Left ventricle myocardium inferior (tissue), 1 donor: ENCODE measurements at regions not wholly inside any gene's neighbourhood (a gene's known extent, or its start where the extent isn't known, plus 50 kb on each side); places are given as distances from the start of the nearest gene placed in this dataset.

Experiments
- DNase-seq: peaks from one replicate; pipeline ENCODE4 v3.0.0-alpha.2; 2020
- H3K27ac ChIP-seq: fragments of 200-600 bp; replicated peaks from 2 replicates; pipeline ENCODE4 v1.8.0; 2021
- H3K27me3 ChIP-seq: fragments of 200-600 bp; 2 replicates; pipeline ENCODE4 v1.8.0; 2021; ENCODE audit warnings: low read depth
- H3K36me3 ChIP-seq: fragments of 200-600 bp; 2 replicates; pipeline ENCODE4 v1.8.0; 2021
- H3K4me1 ChIP-seq: fragments of 200-600 bp; 2 replicates; pipeline ENCODE4 v1.8.0; 2021
- H3K4me3 ChIP-seq: fragments of 200-600 bp; 2 replicates; pipeline ENCODE4 v1.8.0; 2021; ENCODE audit warnings: mild to moderate bottlenecking, moderate library complexity
- H3K9me3 ChIP-seq: fragments of 200-600 bp; replicated peaks from 2 replicates; pipeline ENCODE4 v1.8.0; 2021
- intact Hi-C: fragments of 100-400 bp; cut with micrococcal nuclease; formaldehyde crosslinking; loops from one replicate; pipeline ENCODE4 v1.11.0; 2022
- TF ChIP-seq, protein P1 (sequence below): fragments of 200-600 bp; IDR thresholded peaks from 2 replicates; pipeline ENCODE4 v1.8.0; 2021; ENCODE audit warnings: antibody characterized with exemption, mild to moderate bottlenecking, borderline replicate concordance
- donor health status: DM: no; HTN: yes; CAD: no; lungs with severe emphysema.

DNA sequence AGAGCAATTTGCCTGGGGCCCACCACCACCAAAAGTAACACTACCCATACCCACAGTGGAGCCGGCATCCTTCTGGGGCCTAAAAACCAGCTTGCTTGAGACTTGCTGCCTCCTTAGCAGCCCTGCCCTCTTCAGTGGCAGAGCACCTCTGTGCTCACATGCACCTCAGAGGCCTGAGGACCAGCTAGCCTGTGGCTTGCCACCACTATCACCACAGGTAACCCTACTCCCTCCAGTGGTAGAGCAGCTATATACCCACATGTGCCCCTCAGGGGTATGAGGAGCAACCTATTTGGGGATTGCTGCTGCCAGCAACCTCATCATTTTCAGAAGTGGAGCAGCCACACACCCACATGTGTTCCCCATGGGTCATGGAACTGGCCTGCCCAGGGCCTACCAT, 111.4 kb upstream of the SPRY2 start:
- H3K4me1 ChIP-seq: peaks cover 43% of the 10 kb centered on the region
- H3K36me3 ChIP-seq: no peaks in the 10 kb centered on the region
- no peak overlapping the region for H3K4me3 ChIP-seq
- H3K27ac ChIP-seq: no peak overlapping the region
- TF ChIP-seq, protein P1, sequence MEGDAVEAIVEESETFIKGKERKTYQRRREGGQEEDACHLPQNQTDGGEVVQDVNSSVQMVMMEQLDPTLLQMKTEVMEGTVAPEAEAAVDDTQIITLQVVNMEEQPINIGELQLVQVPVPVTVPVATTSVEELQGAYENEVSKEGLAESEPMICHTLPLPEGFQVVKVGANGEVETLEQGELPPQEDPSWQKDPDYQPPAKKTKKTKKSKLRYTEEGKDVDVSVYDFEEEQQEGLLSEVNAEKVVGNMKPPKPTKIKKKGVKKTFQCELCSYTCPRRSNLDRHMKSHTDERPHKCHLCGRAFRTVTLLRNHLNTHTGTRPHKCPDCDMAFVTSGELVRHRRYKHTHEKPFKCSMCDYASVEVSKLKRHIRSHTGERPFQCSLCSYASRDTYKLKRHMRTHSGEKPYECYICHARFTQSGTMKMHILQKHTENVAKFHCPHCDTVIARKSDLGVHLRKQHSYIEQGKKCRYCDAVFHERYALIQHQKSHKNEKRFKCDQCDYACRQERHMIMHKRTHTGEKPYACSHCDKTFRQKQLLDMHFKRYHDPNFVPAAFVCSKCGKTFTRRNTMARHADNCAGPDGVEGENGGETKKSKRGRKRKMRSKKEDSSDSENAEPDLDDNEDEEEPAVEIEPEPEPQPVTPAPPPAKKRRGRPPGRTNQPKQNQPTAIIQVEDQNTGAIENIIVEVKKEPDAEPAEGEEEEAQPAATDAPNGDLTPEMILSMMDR: no peak
- H3K27me3 ChIP-seq: no peaks in the 10 kb centered on the region
- intact Hi-C loops: no loop called here
- H3K9me3 ChIP-seq: no peaks in the 10 kb centered on the region
- DNase-seq: no peak

DNA sequence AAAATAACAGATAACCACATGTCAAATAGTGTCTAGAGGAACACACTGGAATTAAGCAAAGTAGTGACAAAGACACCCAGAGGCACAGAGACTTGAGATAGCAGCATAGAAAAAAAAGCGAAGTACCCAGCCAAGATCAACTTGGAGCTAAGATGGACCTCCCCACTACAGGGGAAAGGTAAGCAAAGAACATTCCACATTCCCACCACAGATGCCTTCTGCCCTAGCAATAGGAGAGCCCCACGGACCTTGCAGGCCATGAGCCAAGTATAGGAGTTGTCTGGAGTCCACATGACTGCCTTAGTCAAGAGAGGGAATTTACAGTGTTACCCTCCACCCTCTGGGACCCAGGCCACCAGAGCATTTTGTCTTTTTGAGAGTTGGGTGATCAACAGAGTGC, 110.7 kb upstream of the SPRY2 start:
- Histone ChIP-seq H3K27me3 (no peaks in the 10 kb centered on the region), H3K4me1 (peaks cover 43% of the 10 kb centered on the region), H3K27ac (no peak overlapping the region), H3K36me3 (no peaks in the 10 kb centered on the region), H3K9me3 (no peaks in the 10 kb centered on the region), H3K4me3 (no peak overlapping the region)
- intact Hi-C loops: no loop called here
- TF ChIP-seq, protein P1: no peak
- DNase-seq: no peak

DNA sequence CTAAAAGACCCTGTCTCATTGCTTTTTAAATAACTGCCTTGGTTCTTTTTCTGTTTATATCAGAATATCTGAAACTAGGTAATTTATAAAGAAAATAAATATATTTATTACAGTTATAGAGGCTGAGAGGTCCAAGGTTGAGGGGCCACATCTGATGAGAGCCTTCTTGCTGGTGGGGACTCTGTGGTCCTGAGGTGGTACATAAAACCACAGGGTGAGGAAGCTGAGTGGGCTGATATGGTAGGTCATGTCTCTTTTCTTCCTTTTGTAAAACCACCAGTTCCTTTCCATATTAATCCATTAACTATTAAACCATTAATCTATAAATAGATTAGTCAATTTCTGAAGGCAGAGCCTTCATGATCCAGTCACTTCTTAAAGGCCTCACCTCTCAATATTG, 109.5 kb upstream of the SPRY2 start:
- peaks cover 43% of the 10 kb centered on the region for H3K4me1 ChIP-seq
- H3K27me3 ChIP-seq: no peaks in the 10 kb centered on the region
- H3K4me3 ChIP-seq: no peak overlapping the region
- intact Hi-C loops: no loop called here
- TF ChIP-seq, protein P1: no peak
- no peaks in the 10 kb centered on the region for H3K36me3 ChIP-seq
- H3K9me3 ChIP-seq: no peaks in the 10 kb centered on the region
- H3K27ac ChIP-seq: peak overlapping the region; percentile 14
- DNase-seq: no peak

DNA sequence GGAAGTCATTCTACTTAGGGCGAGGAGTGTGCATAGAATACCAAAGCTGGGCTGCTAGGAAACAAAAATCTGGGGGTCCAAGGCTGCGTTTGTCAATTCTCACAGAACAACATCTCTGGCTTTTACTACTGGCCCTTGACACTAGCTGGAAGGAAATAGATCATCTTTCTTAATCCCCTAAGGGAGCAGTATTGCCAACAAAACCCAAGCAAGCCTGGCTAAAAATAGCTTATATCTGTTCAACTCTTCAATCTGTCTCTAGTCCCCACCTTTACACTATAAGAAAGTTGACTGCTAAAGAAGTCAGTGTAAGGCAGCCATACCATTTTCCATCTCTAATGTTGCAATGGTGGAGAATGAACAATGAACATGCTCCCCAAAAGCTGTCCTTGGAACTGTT, 107.8 kb upstream of the SPRY2 start:
- H3K36me3 ChIP-seq: no peaks in the 10 kb centered on the region
- TF ChIP-seq, protein P1: no peak
- no peaks in the 10 kb centered on the region for H3K27me3 ChIP-seq
- peaks cover 53% of the 10 kb centered on the region for H3K4me1 ChIP-seq
- H3K27ac ChIP-seq: no peak overlapping the region
- H3K9me3 ChIP-seq: no peaks in the 10 kb centered on the region
- no peak for DNase-seq
- intact Hi-C loops: no loop called here
- H3K4me3 ChIP-seq: no peak overlapping the region

DNA sequence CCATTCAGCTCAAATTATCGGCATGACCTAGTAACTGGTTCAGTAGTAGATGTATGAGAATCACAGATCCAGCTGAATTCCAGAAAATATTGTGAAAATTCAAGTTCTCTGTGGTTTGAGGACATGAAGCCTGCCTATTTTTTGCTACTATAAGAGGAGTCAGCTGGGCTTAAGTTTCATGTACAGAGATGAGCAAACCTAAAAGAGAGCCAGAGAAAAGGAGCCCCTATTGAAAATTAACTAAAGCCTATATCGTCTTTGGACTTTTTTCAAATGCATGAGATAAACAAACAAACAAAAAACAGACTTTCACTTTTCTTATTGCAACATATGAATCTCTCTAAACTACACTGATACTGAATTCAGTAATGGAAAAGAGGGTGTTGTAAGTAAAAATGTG, 106.8 kb upstream of the SPRY2 start:
- peaks cover 53% of the 10 kb centered on the region for H3K4me1 ChIP-seq
- H3K27me3 ChIP-seq: no peaks in the 10 kb centered on the region
- no peak overlapping the region for H3K4me3 ChIP-seq
- H3K27ac ChIP-seq: peak overlapping the region; percentile 9
- no peaks in the 10 kb centered on the region for H3K36me3 ChIP-seq
- H3K9me3 ChIP-seq: no peaks in the 10 kb centered on the region
- no peak for DNase-seq
- intact Hi-C loops: no loop called here
- TF ChIP-seq, protein P1: no peak
